ENCODE measurements at regions not wholly inside any gene's neighbourhood (a gene's known extent, or its start where the extent isn't known, plus 50 kb on each side); places are given as distances from the start of the nearest gene placed in this dataset.
A peak's percentile ranks its signal among the peaks of the same experiment; 100 is the strongest.

- TF ChIP-seq EP300 (IDR thresholded peaks at IDR 0.05): no peak
- TF ChIP-seq POLR2A (IDR thresholded peaks at IDR 0.05): no peak
- TF ChIP-seq CTCF (IDR thresholded peaks at IDR 0.05): no peak
- WGBS, 2 donors: 76 to 79% methylated on average over 2 of the region's 2 CpGs
These were observed 212.1 kb downstream of the ARL6IP6 start for GRCh38 chr2:152930501-152930900.

GRCh38 chr2:152929628-152930027 is 211.2 kb downstream of the ARL6IP6 start:
- DNase-seq (ENCODE audit: low spot score in 2 of 2): no peak
- Histone ChIP-seq H3K9me3 (no peaks in the 10 kb centered on the region), H3K36me3 (no peaks in the 10 kb centered on the region), H3K27ac (no peak overlapping the region), H3K4me1 (no peaks in the 10 kb centered on the region), H3K27me3 (no peaks in the 10 kb centered on the region), H3K4me3 (no peak overlapping the region)
- TF ChIP-seq CTCF (IDR thresholded peaks at IDR 0.05) (no peak), EP300 (IDR thresholded peaks at IDR 0.05) (no peak), POLR2A (IDR thresholded peaks at IDR 0.05) (no peak)
- 94% methylated on average over 3 of the region's 3 CpGs for WGBS, 2 donors

More at GRCh38 chr2:152930501-152930900, 212.1 kb downstream of the ARL6IP6 start:
- H3K4me1 ChIP-seq: no peaks in the 10 kb centered on the region
- no peak overlapping the region for H3K27ac ChIP-seq
- H3K27me3 ChIP-seq: no peaks in the 10 kb centered on the region
- H3K9me3 ChIP-seq: no peaks in the 10 kb centered on the region
- no peak overlapping the region for H3K4me3 ChIP-seq
- H3K36me3 ChIP-seq: no peaks in the 10 kb centered on the region
- DNase-seq (ENCODE audit: low spot score in 2 of 2): no peak

- H3K27ac ChIP-seq: no peak overlapping the region
- no peak overlapping the region for H3K4me3 ChIP-seq
- TF ChIP-seq CTCF (IDR thresholded peaks at IDR 0.05): peak in 4 of 5 experiments; percentile 18 to 41 (median 33)
- TF ChIP-seq EP300 (IDR thresholded peaks at IDR 0.05): no peak
- no peaks in the 10 kb centered on the region for H3K4me1 ChIP-seq
- 39 to 41% methylated on average over 11 of the region's 11 CpGs for WGBS, 2 donors
- no peaks in the 10 kb centered on the region for H3K36me3 ChIP-seq
- no peaks in the 10 kb centered on the region for H3K27me3 ChIP-seq
- H3K9me3 ChIP-seq: no peaks in the 10 kb centered on the region
- DNase-seq (ENCODE audit: low spot score in 2 of 2): peak in 1 of 2 donors; percentile 49
These were observed 207.4 kb downstream of the ARL6IP6 start for GRCh38 chr2:152925547-152926448.

- H3K4me1 ChIP-seq: no peaks in the 10 kb centered on the region
- H3K36me3 ChIP-seq: no peaks in the 10 kb centered on the region
- H3K27me3 ChIP-seq: no peaks in the 10 kb centered on the region
- no peak overlapping the region for H3K27ac ChIP-seq
- 72 to 76% methylated on average over 3 of the region's 3 CpGs for WGBS, 2 donors
- DNase-seq (ENCODE audit: low spot score in 2 of 2): no peak
- no peak overlapping the region for H3K4me3 ChIP-seq
- TF ChIP-seq EP300 (IDR thresholded peaks at IDR 0.05) (no peak), CTCF (IDR thresholded peaks at IDR 0.05) (no peak), POLR2A (IDR thresholded peaks at IDR 0.05) (no peak)
- no peaks in the 10 kb centered on the region for H3K9me3 ChIP-seq
These were observed 206.3 kb downstream of the ARL6IP6 start for GRCh38 chr2:152924722-152925121.

- Histone ChIP-seq H3K9me3 (no peaks in the 10 kb centered on the region), H3K27me3 (no peaks in the 10 kb centered on the region), H3K4me1 (no peaks in the 10 kb centered on the region), H3K4me3 (no peak overlapping the region), H3K27ac (no peak overlapping the region), H3K36me3 (no peaks in the 10 kb centered on the region)
- no peak for DNase-seq (ENCODE audit: low spot score in 2 of 2)
- TF ChIP-seq CTCF (IDR thresholded peaks at IDR 0.05): no peak
- 83 to 89% methylated on average over 1 of the region's 1 CpG for WGBS, 2 donors
These were observed 205.8 kb downstream of the ARL6IP6 start for GRCh38 chr2:152924219-152924618.
